Esophagus muscularis mucosa (tissue), 4 donors: ENCODE measurements at regions not wholly inside any gene's neighbourhood (a gene's known extent, or its start where the extent isn't known, plus 50 kb on each side); places are given as distances from the start of the nearest gene placed in this dataset.

Experiments used
- EP300 ChIP-seq: sonication (generic); formaldehyde crosslinking; IDR thresholded peaks from one replicate; pipeline ENCODE4 v1.6.1; 2017; ENCODE audit warnings: antibody characterized with exemption
- POLR2AphosphoS5 ChIP-seq, 2 donors: sonication (generic); formaldehyde crosslinking; IDR thresholded peaks; one replicate each; pipeline ENCODE4 v1.6.1; 2017; ENCODE audit warnings: antibody characterized with exemption in 2 of 2
- TF ChIP-seq, protein P1 (sequence below), 3 experiments: fragments of 200-600 bp in 2 of 3; fragments of 450-650 bp in 1 of 3; sonication (generic) in 2 of 3; IDR thresholded peaks; one replicate each; pipeline ENCODE4 v1.5.1; 2017 to 2019; ENCODE audit warnings: antibody characterized with exemption in 3 of 3, mild to moderate bottlenecking in 2 of 3, moderate library complexity in 1 of 3

DNA sequence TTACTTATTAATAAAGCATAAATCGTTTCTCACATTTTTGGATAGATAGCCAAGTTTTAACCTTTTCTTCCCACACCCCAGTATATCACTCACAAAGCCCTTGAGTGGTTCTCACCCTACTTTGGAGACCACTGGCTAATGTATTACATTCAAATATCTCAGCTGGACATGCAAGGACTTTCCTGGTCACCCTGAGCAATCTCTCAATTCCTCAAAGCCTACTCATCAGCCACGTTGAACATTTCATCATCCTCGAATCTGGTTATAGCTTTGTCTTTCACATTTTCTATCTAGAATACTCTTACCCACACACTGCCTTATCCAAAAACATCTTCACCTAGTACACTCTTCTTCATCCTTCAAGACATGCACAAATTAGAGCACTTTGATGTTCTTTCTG, 71.1 kb upstream of the MAPRE2 start:
- TF ChIP-seq, protein P1, sequence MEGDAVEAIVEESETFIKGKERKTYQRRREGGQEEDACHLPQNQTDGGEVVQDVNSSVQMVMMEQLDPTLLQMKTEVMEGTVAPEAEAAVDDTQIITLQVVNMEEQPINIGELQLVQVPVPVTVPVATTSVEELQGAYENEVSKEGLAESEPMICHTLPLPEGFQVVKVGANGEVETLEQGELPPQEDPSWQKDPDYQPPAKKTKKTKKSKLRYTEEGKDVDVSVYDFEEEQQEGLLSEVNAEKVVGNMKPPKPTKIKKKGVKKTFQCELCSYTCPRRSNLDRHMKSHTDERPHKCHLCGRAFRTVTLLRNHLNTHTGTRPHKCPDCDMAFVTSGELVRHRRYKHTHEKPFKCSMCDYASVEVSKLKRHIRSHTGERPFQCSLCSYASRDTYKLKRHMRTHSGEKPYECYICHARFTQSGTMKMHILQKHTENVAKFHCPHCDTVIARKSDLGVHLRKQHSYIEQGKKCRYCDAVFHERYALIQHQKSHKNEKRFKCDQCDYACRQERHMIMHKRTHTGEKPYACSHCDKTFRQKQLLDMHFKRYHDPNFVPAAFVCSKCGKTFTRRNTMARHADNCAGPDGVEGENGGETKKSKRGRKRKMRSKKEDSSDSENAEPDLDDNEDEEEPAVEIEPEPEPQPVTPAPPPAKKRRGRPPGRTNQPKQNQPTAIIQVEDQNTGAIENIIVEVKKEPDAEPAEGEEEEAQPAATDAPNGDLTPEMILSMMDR (IDR thresholded peaks at IDR 0.05): no peak
- TF ChIP-seq POLR2AphosphoS5 (IDR thresholded peaks at IDR 0.05) (no peak), EP300 (no peak)
